H1 (cell line): ENCODE measurements at regions not wholly inside any gene's neighbourhood (a gene's known extent, or its start where the extent isn't known, plus 50 kb on each side); places are given as distances from the start of the nearest gene placed in this dataset.

Source experiments
- CTCF ChIA-PET: fragments of 300-600 bp; sonication (Branson Sonifier 250); formaldehyde crosslinking; loops from one replicate; lab custom pipeline; 2021; ENCODE audit not compliant: partially characterized antibody; lab: Charles Lee
- POLR2A ChIA-PET: fragments of 300-600 bp; sonication (Branson Sonifier 250); formaldehyde crosslinking; loops from one replicate; lab custom pipeline; 2021; ENCODE audit warnings: inconsistent platforms; ENCODE audit not compliant: partially characterized antibody; lab: Charles Lee
- DNase-seq, 2 experiments: peaks; one replicate each; pipeline versions ENCODE4 v3.0.0 to v3.0.0-alpha.2; 2010 to 2022; ENCODE audit warnings: low spot score in 2 of 2, low read depth in 1 of 2, mixed read lengths in 1 of 2
- FAIRE-seq: peaks from 2 replicates; lab custom pipeline; 2011; peaks lifted over from hg19 to GRCh38; lab: Jason Lieb, UNC
- H2AFZ ChIP-seq: 2 replicates; pipeline ENCODE4 v1.8.1; 2012; ENCODE audit warnings: low read length, inconsistent platforms
- H2AK5ac ChIP-seq: 2 replicates; pipeline ENCODE4 v1.6.1; 2013; ENCODE audit warnings: low read depth, low read length
- H2BK120ac ChIP-seq: replicated peaks from 2 replicates; pipeline ENCODE3; 2013; ENCODE audit warnings: low read depth, low read length, inconsistent platforms
- H2BK12ac ChIP-seq: 2 replicates; pipeline ENCODE4 v1.6.1; 2013; ENCODE audit warnings: low read depth, low read length
- H2BK15ac ChIP-seq: 2 replicates; pipeline ENCODE4 v1.6.1; 2013; ENCODE audit warnings: low read length
- H2BK20ac ChIP-seq: 2 replicates; pipeline ENCODE4 v1.6.1; 2013; ENCODE audit warnings: low read length
- H2BK5ac ChIP-seq: 2 replicates; pipeline ENCODE4 v1.6.1; 2013; ENCODE audit warnings: low read depth, low read length
- H3K14ac ChIP-seq: 2 replicates; pipeline ENCODE4 v1.6.1; 2013; ENCODE audit warnings: inconsistent platforms; ENCODE audit not compliant: insufficient read length
- H3K18ac ChIP-seq: 2 replicates; pipeline ENCODE4 v1.6.1; 2013; ENCODE audit warnings: low read length; ENCODE audit errors: extremely low read depth
- H3K23ac ChIP-seq: 2 replicates; pipeline ENCODE4 v1.6.1; 2013; ENCODE audit warnings: inconsistent platforms; ENCODE audit not compliant: insufficient read length
- H3K23me2 ChIP-seq: 2 replicates; pipeline ENCODE4 v1.6.1; 2013; ENCODE audit warnings: low read depth, low read length
- H3K27ac ChIP-seq: 2 replicates; pipeline ENCODE4 v1.6.1; 2011; ENCODE audit warnings: low read depth, low read length, inconsistent platforms
- H3K27me3 ChIP-seq, 4 experiments: replicated peaks in 1 of 4; 1 replicate in 1 of 4; 2 replicates in 3 of 4; pipeline versions ENCODE4 v1.6.1 to v1.8.1; 2011 to 2013; ENCODE audit warnings: low read length in 3 of 4, mild to moderate bottlenecking in 3 of 4, inconsistent platforms in 2 of 4, mixed read lengths in 2 of 4, moderate library complexity in 1 of 4; ENCODE audit not compliant: control insufficient read depth in 3 of 4, insufficient read depth in 3 of 4; ENCODE audit errors: extremely low read depth in 1 of 4
- H3K36me3 ChIP-seq, 4 experiments: 2 replicates each; pipeline versions ENCODE4 v1.6.1 to v1.8.1; 2011 to 2013; ENCODE audit warnings: mild to moderate bottlenecking in 4 of 4, low read length in 3 of 4, moderate library complexity in 2 of 4, control low read depth in 1 of 4, inconsistent platforms in 1 of 4; ENCODE audit not compliant: insufficient read depth in 4 of 4, control insufficient read depth in 2 of 4
- H3K4ac ChIP-seq: replicated peaks from 2 replicates; pipeline ENCODE3; 2013; ENCODE audit warnings: low read length, low read depth, mixed read lengths, inconsistent platforms; ENCODE audit not compliant: insufficient read length
- H3K4me1 ChIP-seq, 4 experiments: replicated peaks in 1 of 4; 1 replicate in 1 of 4; 2 replicates in 3 of 4; pipeline versions ENCODE4 v1.6.1 to v1.8.1; 2011 to 2013; ENCODE audit warnings: low read length in 3 of 4, inconsistent platforms in 2 of 4, mixed read lengths in 1 of 4; ENCODE audit not compliant: insufficient read depth in 4 of 4, control insufficient read depth in 3 of 4
- H3K4me2 ChIP-seq, 2 experiments: 2 replicates each; pipeline versions ENCODE4 v1.6.1 to v1.8.1; 2011 to 2013; ENCODE audit warnings: low read depth in 2 of 2, low read length in 2 of 2, control low read depth in 1 of 2, inconsistent platforms in 1 of 2, mild to moderate bottlenecking in 1 of 2; ENCODE audit not compliant: insufficient read depth in 1 of 2
- H3K4me3 ChIP-seq, 4 experiments: fragments of 200-600, 300-600 bp in 1 of 4; sonication (generic), shearing (Covaris generic), sonication (Bioruptor Twin) in 1 of 4; 2 replicates each; pipeline versions ENCODE4 v1.5.1 to v1.8.1; 2011 to 2016; ENCODE audit warnings: low read length in 4 of 4, low read depth in 3 of 4, control low read depth in 2 of 4, inconsistent platforms in 2 of 4, mild to moderate bottlenecking in 2 of 4, mixed read lengths in 1 of 4, moderate library complexity in 1 of 4; ENCODE audit not compliant: insufficient read depth in 2 of 4; ENCODE audit errors: extremely low read depth in 1 of 4
- H3K56ac ChIP-seq: replicated peaks from 2 replicates; pipeline ENCODE3; 2013; ENCODE audit warnings: low read depth, mild to moderate bottlenecking, mixed read lengths, low read length, inconsistent platforms; ENCODE audit not compliant: insufficient read length
- H3K79me1 ChIP-seq: 2 replicates; pipeline ENCODE4 v1.6.1; 2013; ENCODE audit warnings: low read depth, low read length, control low read depth
- H3K79me2 ChIP-seq, 2 experiments: 2 replicates each; pipeline versions ENCODE4 v1.6.1 to v1.8.1; 2012 to 2013; ENCODE audit warnings: low read length in 2 of 2, mild to moderate bottlenecking in 2 of 2, inconsistent platforms in 1 of 2; ENCODE audit not compliant: insufficient read depth in 2 of 2, control insufficient read depth in 1 of 2
- H3K9ac ChIP-seq, 4 experiments: replicated peaks in 1 of 4; 1 replicate in 1 of 4; 2 replicates in 3 of 4; pipeline versions ENCODE4 v1.6.1 to v1.8.1; 2011 to 2013; ENCODE audit warnings: low read depth in 3 of 4, low read length in 3 of 4, control low read depth in 2 of 4, mild to moderate bottlenecking in 2 of 4, moderate library complexity in 2 of 4, inconsistent platforms in 1 of 4; ENCODE audit errors: extremely low read depth in 1 of 4
- H3K9me3 ChIP-seq, 2 experiments: 2 replicates each; pipeline versions ENCODE4 v1.6.1 to v1.8.1; 2012 to 2013; ENCODE audit warnings: mild to moderate bottlenecking in 2 of 2, moderate library complexity in 2 of 2, control low read depth in 1 of 2, inconsistent platforms in 1 of 2, low read depth in 1 of 2, low read length in 1 of 2, mixed read lengths in 1 of 2; ENCODE audit not compliant: insufficient read depth in 2 of 2
- H4K20me1 ChIP-seq, 2 experiments: replicated peaks in 1 of 2; 2 replicates each; pipeline versions ENCODE3 to v1.8.1; 2011 to 2013; ENCODE audit warnings: inconsistent platforms in 2 of 2, low read length in 2 of 2, mild to moderate bottlenecking in 1 of 2; ENCODE audit not compliant: insufficient read depth in 2 of 2, control insufficient read depth in 1 of 2
- H4K5ac ChIP-seq: 2 replicates; pipeline ENCODE4 v1.6.1; 2013; ENCODE audit warnings: low read length, low read depth, mixed read lengths, inconsistent platforms; ENCODE audit not compliant: insufficient read length
- H4K8ac ChIP-seq: 2 replicates; pipeline ENCODE4 v1.8.0; 2013; ENCODE audit warnings: mild to moderate bottlenecking, moderate library complexity, low read length, inconsistent platforms; ENCODE audit not compliant: insufficient read depth; ENCODE audit errors: extremely low read depth
- H4K91ac ChIP-seq: replicated peaks from 2 replicates; pipeline ENCODE3; 2013; ENCODE audit warnings: low read length, mixed read lengths, inconsistent platforms; ENCODE audit not compliant: insufficient read length
- PHF8 ChIP-seq: fragments of 200-600 bp; sonication (generic); conservative IDR thresholded peaks from 2 replicates; pipeline ENCODE4 v1.7.1; 2012; ENCODE audit warnings: low read depth, mild to moderate bottlenecking, inconsistent platforms, low read length, moderate library complexity
- WGBS, 2 experiments: shearing (Covaris generic) in 1 of 2; methylation state at CpG; one replicate each; pipeline versions ENCODE4 v1.1.6 to v1.1.7; 2013 to 2015; ENCODE audit warnings: low lambda C conversion rate in 2 of 2, mixed read lengths in 2 of 2, inconsistent platforms in 1 of 2, low coverage in 1 of 2, missing lambda C conversion rate in 1 of 2; ENCODE audit not compliant: insufficient replicate concordance in 2 of 2, insufficient coverage in 1 of 2, insufficient read length in 1 of 2; ENCODE audit errors: extremely low coverage in 1 of 2, missing lambda C conversion rate in 1 of 2; 5-methylcytosine and 5-hydroxymethylcytosine counted together

- no peak overlapping the region for H3K4ac ChIP-seq
- H3K27me3 ChIP-seq = no peaks in the 10 kb centered on the region
- H2AFZ ChIP-seq = no peak overlapping the region
- H3K79me1 ChIP-seq = no peaks in the 10 kb centered on the region
- no peaks in the 10 kb centered on the region for H4K20me1 ChIP-seq
- H2BK20ac ChIP-seq = no peak overlapping the region
- no peak overlapping the region for H3K4me2 ChIP-seq
- no peak overlapping the region for H3K56ac ChIP-seq
- no peak for FAIRE-seq
- no peak for DNase-seq
- no peak overlapping the region for H4K91ac ChIP-seq
- no peak overlapping the region for H2BK12ac ChIP-seq
- no peak overlapping the region for H2AK5ac ChIP-seq
- no peak overlapping the region for H3K27ac ChIP-seq
- no peaks in the 10 kb centered on the region for H3K79me2 ChIP-seq
- H2BK15ac ChIP-seq = no peak overlapping the region
- no peak overlapping the region for H3K14ac ChIP-seq
- no peak overlapping the region for H3K9ac ChIP-seq
- WGBS, 2 experiments = 87% methylated on average over 5 of the region's 5 CpGs; no CpG with 5 or more reads in 1 of the 2 experiments
- no peak overlapping the region for H4K8ac ChIP-seq
- H3K4me1 ChIP-seq = no peaks in the 10 kb centered on the region
- H4K5ac ChIP-seq = no peak overlapping the region
- no peak overlapping the region for H2BK5ac ChIP-seq
- H3K4me3 ChIP-seq = no peak overlapping the region
- no peaks in the 10 kb centered on the region for H3K23me2 ChIP-seq
- no peak overlapping the region for H3K23ac ChIP-seq
- no peak overlapping the region for H2BK120ac ChIP-seq
- CTCF ChIA-PET = no interaction called here
- no peak for TF ChIP-seq PHF8
- no peak overlapping the region for H3K18ac ChIP-seq
- no peaks in the 10 kb centered on the region for H3K36me3 ChIP-seq
- POLR2A ChIA-PET = no interaction called here
- H3K9me3 ChIP-seq = peaks cover 0 to 3% of the 10 kb centered on the region in 2 experiments; a peak in 2 of 4 replicates
Measured at GRCh38 chr2:126496493-126496892, 159.5 kb upstream of the GYPC start.
